DND-41 (cell line): ENCODE measurements at regions not wholly inside any gene's neighbourhood (a gene's known extent, or its start where the extent isn't known, plus 50 kb on each side); places are given as distances from the start of the nearest gene placed in this dataset.

Experiments used
- ATAC-seq: fragments of 200-7000 bp; cut with Tn5 transposase; 3 replicates; pipeline ENCODE4 v1.9.1; 2021; ENCODE audit warnings: low read depth; ENCODE audit not compliant: insufficient read depth
- DNase-seq: peaks from one replicate; pipeline ENCODE4 v3.0.0-alpha.2; 2020
- H2AFZ ChIP-seq: 2 replicates; pipeline ENCODE4 v1.6.0; 2012; ENCODE audit warnings: low read depth, low read length
- H3K27ac ChIP-seq: 2 replicates; pipeline ENCODE4 v1.5.1; 2012; ENCODE audit warnings: low read length, inconsistent platforms
- H3K27me3 ChIP-seq: fragments of 200-600 bp; sonication (generic); 2 replicates; pipeline ENCODE4 v1.6.0; 2012; ENCODE audit warnings: low read length, mild to moderate bottlenecking, inconsistent platforms; ENCODE audit not compliant: insufficient read depth, poor library complexity
- H3K36me3 ChIP-seq: 2 replicates; pipeline ENCODE4 v1.5.1; 2012; ENCODE audit warnings: low read length, inconsistent platforms; ENCODE audit not compliant: insufficient read depth
- H3K4me1 ChIP-seq: 2 replicates; pipeline ENCODE4 v1.5.1; 2012; ENCODE audit warnings: mild to moderate bottlenecking, low read length; ENCODE audit not compliant: insufficient read depth
- H3K4me2 ChIP-seq: 2 replicates; pipeline ENCODE4 v1.6.0; 2012; ENCODE audit warnings: mild to moderate bottlenecking, moderate library complexity, low read length, inconsistent platforms; ENCODE audit not compliant: insufficient read depth
- H3K4me3 ChIP-seq, 2 experiments: fragments of 200-600 bp in 1 of 2; shearing (Covaris generic) in 1 of 2; 2 replicates each; pipeline ENCODE4 v1.5.1; 2012 to 2016; ENCODE audit warnings: inconsistent platforms in 2 of 2, low read length in 2 of 2, mild to moderate bottlenecking in 2 of 2, low read depth in 1 of 2, moderate library complexity in 1 of 2
- H3K79me2 ChIP-seq: 2 replicates; pipeline ENCODE4 v1.6.0; 2012; ENCODE audit warnings: low read length, inconsistent platforms; ENCODE audit not compliant: insufficient read depth
- H3K9ac ChIP-seq: 2 replicates; pipeline ENCODE4 v1.6.0; 2012; ENCODE audit warnings: low read depth, mild to moderate bottlenecking, inconsistent platforms, low read length, moderate library complexity
- H3K9me3 ChIP-seq: 2 replicates; pipeline ENCODE4 v1.5.1; 2012; ENCODE audit warnings: low read length, moderate library complexity, mild to moderate bottlenecking, inconsistent platforms; ENCODE audit not compliant: insufficient read depth, severe bottlenecking
- H4K20me1 ChIP-seq: 2 replicates; pipeline ENCODE4 v1.6.0; 2012; ENCODE audit warnings: low read length; ENCODE audit not compliant: insufficient read depth
- CTCF ChIP-seq: IDR thresholded peaks from 2 replicates; pipeline ENCODE4 v1.5.1; 2012; ENCODE audit warnings: borderline replicate concordance, low read length, moderate library complexity, mild to moderate bottlenecking; ENCODE audit not compliant: poor library complexity, severe bottlenecking; ENCODE audit errors: extremely low read depth
- EZH2 ChIP-seq: IDR thresholded peaks from 3 replicates; pipeline ENCODE4 v1.6.1; 2012; ENCODE audit warnings: borderline replicate concordance, low read depth, mild to moderate bottlenecking, moderate library complexity, low read length, inconsistent platforms; ENCODE audit not compliant: severe bottlenecking

- Histone ChIP-seq H3K27me3 (no peaks in the 10 kb centered on the region), H3K4me3 (no peak overlapping the region)
- no peak for ATAC-seq
Measured at GRCh38 chr16:59161679-59162078, 427.6 kb upstream of the GOT2 start.

GRCh38 chr16:59154295-59154694 is 420.2 kb upstream of the GOT2 start:
- ATAC-seq (no peak), DNase-seq (no peak)
- Histone ChIP-seq H3K27me3 (no peaks in the 10 kb centered on the region), H3K36me3 (no peaks in the 10 kb centered on the region), H3K27ac (no peak overlapping the region), H2AFZ (no peak overlapping the region), H3K4me1 (no peaks in the 10 kb centered on the region), H3K4me2 (no peak overlapping the region), H3K79me2 (no peaks in the 10 kb centered on the region), H3K4me3 (no peak overlapping the region), H3K9ac (no peak overlapping the region), H4K20me1 (no peaks in the 10 kb centered on the region), H3K9me3 (no peaks in the 10 kb centered on the region)
- TF ChIP-seq EZH2 (no peak), CTCF (no peak)

More at GRCh38 chr16:59161679-59162078, 427.6 kb upstream of the GOT2 start:
- H3K4me1 ChIP-seq, result no peaks in the 10 kb centered on the region
- no peaks in the 10 kb centered on the region for H3K79me2 ChIP-seq
- H3K36me3 ChIP-seq, result no peaks in the 10 kb centered on the region
- no peaks in the 10 kb centered on the region for H3K9me3 ChIP-seq
- no peak for DNase-seq
- no peak overlapping the region for H3K9ac ChIP-seq
- H4K20me1 ChIP-seq, result no peaks in the 10 kb centered on the region
- no peak overlapping the region for H3K27ac ChIP-seq
- no peak overlapping the region for H3K4me2 ChIP-seq
- no peak for TF ChIP-seq EZH2
- no peak for TF ChIP-seq CTCF
- no peak overlapping the region for H2AFZ ChIP-seq

GRCh38 chr16:59148769-59149155 is 414.6 kb upstream of the GOT2 start:
- DNase-seq (no peak), ATAC-seq (no peak)
- H3K9ac ChIP-seq, result no peak overlapping the region
- no peaks in the 10 kb centered on the region for H3K79me2 ChIP-seq
- no peak overlapping the region for H3K4me3 ChIP-seq
- H3K27me3 ChIP-seq, result no peaks in the 10 kb centered on the region
- H3K4me1 ChIP-seq, result no peaks in the 10 kb centered on the region
- no peaks in the 10 kb centered on the region for H3K9me3 ChIP-seq
- H3K4me2 ChIP-seq, result no peak overlapping the region
- no peak for TF ChIP-seq EZH2
- H2AFZ ChIP-seq, result no peak overlapping the region
- no peak overlapping the region for H3K27ac ChIP-seq
- H4K20me1 ChIP-seq, result no peaks in the 10 kb centered on the region
- no peaks in the 10 kb centered on the region for H3K36me3 ChIP-seq

- Histone ChIP-seq H3K4me1 (no peaks in the 10 kb centered on the region), H2AFZ (no peak overlapping the region), H3K79me2 (no peaks in the 10 kb centered on the region), H3K27me3 (no peaks in the 10 kb centered on the region), H3K9me3 (no peaks in the 10 kb centered on the region), H3K4me3 (no peak overlapping the region), H3K36me3 (no peaks in the 10 kb centered on the region), H3K4me2 (no peak overlapping the region), H3K9ac (no peak overlapping the region), H4K20me1 (no peaks in the 10 kb centered on the region), H3K27ac (no peak overlapping the region)
- ATAC-seq, result no peak
- TF ChIP-seq EZH2 (no peak), CTCF (no peak)
- no peak for DNase-seq
Measured at GRCh38 chr16:59148056-59148768, 414.1 kb upstream of the GOT2 start.
